DMS 273 treated with DMSO at 0.1 percent for 48 hours (cell line): ENCODE measurements at regions not wholly inside any gene's neighbourhood (a gene's known extent, or its start where the extent isn't known, plus 50 kb on each side); places are given as distances from the start of the nearest gene placed in this dataset.

Experiments used
- DNase-seq: peaks from one replicate; lab custom pipeline; 2025; lab: John Stamatoyannopoulos, UW

DNA sequence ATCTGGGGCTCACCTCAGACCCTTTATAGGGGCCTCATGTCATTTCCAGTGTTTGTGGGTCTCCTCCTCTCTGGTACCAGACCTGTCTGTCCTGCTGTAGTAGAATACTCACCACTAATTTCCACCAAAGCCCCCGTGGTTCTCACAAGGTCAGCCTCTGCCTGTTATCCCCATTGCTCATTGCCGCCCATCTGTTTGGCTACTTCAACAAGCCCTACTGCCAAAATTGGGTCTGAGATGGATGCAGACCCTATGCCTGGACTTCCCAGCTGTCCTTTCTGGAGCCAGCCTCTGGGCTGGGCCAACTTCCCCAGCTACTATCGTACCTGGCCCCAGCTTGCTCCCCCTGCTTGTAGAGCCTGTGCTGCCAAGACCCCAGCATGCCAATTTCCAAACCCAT is 152.1 kb upstream of the ISX start:
- no peak for DNase-seq

DNA sequence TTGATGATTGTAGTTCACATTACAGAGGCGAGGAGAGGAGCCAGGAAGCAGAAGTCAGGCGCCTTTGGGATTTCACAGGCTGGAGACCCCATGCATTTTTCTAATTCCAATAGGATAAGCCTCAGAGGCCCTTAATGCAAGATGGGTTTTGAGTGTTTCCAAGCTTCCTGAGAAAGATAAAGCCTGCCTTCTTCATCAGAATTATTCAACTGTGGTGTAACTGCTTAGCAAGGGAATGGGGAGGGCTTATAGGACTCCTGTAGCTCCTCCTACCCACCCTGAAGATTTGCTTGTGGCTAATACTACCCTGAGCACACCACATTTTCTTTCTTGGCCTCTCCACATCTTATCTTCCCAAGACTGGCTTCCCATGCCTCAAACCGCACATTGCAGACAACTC is 151.1 kb upstream of the ISX start:
- DNase-seq: no peak

DNA sequence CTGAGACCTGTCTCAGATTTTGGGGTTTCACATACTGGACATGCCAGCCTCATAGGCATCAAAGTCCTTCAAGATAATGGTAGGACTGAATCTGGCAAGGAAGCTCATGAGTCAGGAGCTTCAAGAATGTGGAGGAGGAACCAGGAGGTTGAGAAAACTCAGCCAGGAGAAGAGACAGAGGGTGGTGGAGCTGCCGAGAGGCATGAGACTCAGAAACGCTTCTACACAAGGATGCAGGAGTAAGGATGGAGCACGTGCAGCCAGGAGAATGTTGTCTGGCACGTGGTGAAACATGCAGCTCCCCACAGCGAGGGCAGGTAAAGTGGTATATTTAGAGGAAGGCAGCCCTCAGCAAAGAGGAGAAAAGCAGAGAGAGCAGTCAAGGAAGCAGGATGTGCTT is 148.7 kb upstream of the ISX start:
- DNase-seq: no peak

DNA sequence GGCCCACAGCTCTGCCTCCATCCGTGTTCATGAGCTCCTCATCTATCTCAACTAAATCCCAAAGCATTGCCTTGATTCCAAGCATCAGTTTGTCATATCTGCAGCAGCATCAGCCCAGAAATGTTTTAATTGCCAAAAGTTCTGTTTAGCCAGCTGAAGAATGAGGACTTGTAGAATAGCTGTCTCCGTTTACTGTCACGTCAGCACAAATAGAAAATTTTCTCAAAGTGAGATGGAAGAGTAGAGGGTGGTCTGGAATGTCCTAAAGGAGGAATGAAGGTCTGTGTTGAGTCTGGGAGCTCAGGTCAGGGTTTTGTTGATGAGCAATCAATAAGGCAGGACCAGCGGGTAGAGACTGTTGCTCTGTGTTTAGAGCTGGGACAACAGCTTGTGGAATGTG is 134.9 kb upstream of the ISX start:
- DNase-seq: no peak

DNA sequence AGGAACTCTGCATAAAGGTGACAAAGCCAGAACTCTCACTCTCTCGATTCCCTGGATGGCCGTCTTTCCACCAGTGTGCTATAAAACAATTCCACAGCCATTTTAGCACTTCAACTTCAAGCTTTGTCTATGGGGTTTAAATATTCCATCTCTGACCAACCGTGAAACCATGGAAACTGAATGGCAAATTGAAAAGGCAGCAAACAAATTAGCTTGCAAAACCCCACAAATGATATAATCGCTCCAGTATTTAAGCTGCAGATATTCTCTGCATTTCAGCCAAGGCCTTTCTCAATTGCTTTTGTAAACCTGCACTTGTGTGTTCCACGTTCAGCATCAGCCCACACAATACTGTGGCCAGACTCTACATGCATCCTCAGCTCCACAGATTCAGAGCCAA is 131.7 kb upstream of the ISX start:
- no peak for DNase-seq

DNA sequence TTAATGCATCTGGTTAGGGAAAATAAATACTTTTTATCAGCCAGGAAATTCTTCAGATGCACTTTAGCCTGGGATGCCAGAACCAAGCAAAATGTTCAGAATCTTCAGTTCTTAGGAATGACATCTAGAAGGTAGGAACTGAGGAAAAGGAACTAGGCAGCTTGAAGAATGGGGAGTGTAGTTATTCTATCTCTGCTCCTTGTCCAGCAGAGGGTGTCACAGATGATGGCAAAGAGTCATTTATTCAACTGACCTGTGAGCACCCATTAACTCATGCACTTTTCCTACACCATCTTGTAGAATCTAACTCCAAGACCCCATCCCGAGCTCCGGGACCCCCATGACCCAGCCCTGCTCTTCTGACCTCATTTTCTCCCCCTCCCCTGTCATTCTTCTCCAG is 122.1 kb upstream of the ISX start:
- no peak for DNase-seq

DNA sequence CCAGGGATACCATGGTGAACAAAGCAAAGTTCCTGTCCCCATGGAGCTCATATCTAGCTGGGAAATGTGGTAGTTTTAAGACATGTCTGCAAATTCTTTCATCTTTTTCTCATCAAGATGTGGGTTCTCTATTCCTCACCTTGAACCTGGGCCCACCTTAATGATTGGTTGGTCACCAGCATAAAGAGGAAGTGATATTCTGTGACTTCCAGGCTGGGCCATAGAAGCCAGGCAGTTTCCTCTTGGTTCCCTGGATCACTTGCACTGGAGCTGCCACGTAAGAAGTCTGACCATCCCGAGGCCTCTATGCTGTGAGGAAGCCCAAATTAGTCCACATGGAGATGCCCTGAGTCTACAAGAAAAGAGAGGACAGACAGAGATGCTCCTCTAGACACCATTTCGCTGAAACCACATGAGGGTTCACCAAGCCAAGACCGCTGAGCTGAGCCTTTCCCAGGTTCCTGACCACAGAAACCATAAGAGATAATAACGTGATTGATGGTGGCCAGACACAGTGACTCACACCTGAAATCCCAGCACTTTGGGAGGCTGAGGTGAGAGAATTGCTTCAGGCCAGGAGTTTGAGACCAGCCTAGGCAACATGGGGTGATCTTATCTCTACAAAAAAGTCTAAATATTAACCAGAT is 119.5 kb upstream of the ISX start:
- no peak for DNase-seq

DNA sequence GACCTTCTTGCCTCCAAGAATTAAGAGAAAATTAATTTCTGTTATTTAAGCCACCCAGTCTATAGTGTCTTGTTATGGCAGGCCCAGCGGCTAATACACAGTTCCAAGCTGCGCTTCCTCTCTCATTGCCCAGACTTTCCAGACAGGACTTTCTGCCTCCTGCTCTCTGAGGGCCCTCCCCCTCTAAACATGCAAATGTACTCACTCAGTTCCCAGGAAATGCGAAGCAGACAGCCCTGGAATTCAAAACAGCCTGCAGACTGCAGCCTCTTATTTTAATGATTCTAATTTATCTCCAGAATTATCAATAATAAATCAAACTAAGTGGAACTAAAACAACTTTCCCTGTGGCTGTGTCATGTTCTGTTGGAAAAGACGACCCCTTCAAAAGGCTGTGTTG is 115.5 kb upstream of the ISX start:
- DNase-seq: no peak

DNA sequence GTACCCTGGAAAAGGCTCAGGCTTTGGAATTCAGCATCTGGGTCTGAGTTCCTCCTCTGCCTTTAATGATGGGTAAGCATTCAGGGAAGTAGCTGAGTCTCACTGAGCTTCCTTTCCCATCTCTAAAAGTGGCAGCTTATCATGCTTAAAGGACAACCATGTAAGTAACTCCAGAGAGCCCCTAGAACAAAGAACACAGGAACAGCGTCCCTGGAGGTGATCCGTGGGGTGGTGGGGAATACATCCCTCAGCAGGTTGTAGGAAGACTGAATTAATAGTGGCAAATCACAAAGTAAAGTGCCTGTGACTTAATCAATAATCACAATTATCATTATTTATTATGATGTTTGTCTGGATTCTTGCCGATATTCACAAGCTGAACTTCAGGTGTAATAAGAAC is 114.7 kb upstream of the ISX start:
- no peak for DNase-seq

DNA sequence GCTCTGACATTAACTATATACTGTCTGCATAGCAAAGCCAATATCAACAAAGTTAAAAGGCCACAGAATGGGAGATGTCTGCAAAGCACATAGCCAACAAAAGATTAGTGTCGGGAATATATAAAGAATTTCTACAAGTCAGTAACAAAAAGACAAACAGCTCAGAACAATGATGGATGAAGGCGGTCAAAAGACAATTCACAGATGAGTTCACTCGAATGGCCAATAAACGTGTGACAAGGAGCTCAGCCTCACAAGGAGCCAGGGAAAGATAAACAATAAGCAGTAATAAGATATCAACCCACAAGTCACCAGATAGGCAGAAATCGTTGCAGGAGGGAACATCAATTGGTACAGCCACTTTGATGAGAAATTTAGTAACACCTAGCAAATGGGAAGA is 106.0 kb upstream of the ISX start:
- no peak for DNase-seq

DNA sequence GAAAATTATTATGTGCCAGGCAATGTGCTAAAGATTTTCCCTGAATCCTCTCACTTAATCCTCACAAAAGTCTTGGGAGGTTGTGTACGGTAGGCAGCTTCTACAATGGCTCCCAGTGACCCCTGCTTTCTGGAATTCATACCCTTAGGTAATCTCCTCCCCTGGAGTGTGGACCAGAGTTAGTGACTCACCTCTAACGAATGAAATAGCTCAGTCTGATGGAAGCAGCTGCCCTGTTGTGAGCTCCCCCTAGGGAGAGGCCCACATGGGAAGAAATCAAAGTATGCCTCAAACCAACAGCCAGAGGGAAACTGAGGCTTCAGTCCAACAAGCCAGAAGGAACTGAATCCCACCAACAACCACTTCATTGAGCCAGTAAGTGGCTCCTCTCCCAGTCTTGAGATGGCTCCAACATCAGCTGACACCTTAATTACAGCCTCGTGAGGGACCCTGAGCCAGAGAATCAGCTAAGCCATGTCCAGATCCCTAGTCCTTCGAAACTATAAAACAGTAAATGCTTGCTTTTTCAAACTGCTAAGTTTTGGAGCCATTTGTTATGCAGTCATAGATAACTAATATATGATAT is 98.9 kb upstream of the ISX start:
- DNase-seq: no peak

DNA sequence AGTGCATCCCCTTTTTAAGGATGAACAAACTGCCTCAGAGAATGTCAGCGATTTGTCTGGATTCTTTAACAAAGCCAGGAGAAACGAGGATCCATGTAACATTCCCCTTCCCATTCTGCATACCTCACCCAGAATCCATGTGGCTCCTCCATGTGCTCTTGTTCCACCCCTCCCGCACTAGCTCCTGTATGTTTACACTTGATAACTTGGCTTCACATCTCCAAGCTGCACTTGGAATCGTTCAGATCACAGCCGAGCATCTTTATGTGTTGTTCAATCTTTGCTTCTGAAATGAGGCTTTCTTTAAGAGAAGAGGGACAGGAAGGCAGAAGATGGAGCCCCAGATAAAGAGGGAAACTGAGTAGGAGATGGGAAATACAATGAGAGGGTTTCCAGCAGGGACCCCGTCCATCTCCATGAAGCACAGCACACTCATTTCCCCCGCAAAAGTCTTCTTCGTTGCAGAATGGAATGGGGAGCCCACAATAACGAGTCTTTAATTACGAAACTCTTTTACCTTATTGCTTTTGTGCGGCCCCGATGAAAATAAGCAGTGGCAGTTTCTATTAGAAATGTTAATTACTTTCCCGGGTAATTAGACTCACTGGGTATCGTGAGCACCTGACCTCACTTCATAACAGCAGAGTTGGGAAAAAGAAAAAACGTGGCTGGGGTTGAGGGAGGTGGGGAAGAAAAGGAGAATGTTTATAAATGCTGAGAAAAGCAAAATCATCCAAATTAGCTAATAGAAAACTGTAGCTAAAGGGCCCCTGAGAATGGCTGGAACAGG is 96.8 kb upstream of the ISX start:
- DNase-seq: no peak

DNA sequence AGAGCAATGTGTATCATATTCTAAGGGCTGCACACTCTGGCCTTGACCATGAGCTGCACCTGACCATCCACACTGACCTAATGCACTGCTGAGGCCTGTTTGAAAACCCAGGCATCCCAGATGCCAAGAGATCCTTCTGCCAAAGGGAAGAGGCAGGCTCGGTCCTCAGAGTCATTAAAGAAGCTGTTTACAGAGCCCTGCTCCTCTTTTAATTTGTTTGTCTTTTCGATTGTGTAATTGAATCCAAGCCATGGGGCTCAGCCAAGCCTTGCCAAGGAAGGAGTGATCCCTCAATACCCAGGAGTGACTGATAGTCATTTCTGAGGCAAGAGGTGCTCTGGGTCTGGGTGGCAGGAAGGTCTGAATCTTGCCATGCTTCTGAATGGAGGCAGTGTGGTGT is 94.5 kb upstream of the ISX start:
- no peak for DNase-seq

DNA sequence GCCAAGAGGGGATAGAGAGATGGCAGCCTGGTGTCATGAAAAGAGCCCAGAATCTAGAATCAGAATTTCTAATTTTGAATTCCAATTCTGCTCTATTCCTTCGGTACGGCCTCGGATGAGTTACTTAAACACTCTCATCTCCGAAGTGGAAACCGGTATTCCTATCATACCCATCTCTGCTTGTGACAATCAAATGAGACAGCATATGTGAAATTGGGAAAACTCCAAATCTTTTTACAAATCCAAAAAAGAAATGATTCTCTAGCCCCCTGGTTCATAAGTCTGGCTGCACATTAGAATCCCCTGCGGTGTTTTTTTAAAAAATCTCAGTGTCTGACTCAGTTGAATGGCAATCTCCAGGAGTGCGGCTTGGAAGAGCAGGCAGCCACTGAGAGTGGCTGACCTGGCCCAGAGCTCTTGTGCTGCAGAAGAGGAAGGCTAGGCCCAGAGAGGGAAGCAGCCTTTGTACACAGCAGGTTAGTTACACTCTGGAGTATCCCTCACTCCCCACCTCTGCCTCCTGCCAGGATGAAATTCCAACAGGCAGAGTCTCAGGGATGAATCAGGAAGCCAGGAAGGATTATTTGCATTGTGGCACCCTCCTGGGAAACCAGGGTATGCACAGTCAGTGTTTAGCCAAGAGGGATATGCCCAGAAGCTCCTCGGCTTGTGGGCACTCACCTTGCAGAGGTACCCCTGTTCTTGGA is 93.6 kb upstream of the ISX start:
- no peak for DNase-seq

DNA sequence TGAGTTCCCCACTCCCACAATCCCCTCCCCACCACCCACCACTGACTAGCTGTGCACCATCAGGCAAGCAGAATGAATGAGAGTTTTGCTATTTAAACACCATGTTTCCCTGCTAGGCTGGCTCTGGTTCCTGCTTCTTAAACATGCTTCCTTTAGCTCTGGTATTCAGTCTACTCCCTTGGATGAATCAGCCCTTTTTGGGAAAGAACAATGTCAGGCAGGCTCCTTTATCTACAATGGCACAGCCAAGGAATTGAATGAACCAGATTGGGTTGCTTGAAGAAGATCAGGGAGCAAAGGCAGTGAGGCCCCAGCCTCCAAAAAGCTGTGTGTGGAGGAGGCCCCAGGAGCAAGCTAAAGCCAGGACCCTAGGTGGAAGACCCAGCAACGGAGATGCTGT is 92.9 kb upstream of the ISX start:
- DNase-seq: no peak

DNA sequence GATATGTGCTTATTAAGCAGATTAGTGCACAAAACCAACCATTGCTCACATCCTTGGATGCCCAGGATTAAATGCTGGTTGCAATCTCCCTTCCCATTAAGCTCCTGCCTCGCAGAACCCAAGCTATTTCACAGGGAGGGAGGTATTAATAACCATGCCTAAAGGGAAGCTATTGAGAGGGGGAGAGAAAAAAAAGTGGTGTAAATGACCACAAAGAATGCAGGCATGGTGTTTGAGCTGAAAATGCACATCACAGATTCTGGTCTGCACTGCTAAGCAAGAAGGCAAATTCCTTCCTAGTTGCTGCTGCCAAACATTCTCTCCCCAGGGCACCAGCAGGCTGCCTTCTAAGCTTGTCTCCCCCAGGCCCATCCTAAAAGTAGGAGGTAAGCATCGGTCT is 92.0 kb upstream of the ISX start:
- no peak for DNase-seq

DNA sequence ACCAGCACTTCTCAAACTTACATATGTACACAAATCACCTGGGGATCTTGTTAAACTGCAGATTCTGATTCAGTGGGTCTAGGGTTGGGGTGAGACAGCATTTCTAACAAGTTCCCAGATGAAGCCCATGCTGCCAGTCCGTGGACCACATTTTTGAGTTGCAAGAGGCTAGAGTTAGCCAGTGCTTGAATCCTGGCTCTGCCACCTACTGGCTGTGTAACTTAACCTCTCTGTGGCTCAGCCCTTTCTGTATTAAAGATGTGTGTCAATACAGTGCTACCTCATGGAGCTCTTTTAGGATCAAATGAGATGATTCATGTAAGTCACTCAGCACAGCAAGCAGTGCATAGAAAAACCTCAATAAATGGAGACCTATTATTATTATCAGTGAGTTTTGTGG is 90.2 kb upstream of the ISX start:
- DNase-seq: no peak

DNA sequence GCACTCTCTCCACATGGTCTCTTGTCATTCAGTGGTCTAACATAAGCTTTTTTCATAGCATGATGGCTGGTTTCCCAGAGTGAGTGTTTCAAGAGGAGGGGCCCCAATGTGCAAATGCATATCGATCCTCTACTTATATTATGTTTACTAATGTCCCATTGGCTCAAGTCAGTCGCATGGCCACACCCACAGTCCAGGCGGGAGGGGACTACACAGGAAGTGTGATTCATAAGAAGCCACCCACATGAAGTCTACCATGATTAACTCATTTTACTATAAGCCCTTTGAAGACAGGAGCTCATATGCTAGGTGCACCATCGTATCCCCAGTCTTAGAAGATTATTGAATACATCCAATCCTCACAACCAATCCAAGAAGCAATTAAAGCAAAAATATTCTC is 89.5 kb upstream of the ISX start:
- no peak for DNase-seq

DNA sequence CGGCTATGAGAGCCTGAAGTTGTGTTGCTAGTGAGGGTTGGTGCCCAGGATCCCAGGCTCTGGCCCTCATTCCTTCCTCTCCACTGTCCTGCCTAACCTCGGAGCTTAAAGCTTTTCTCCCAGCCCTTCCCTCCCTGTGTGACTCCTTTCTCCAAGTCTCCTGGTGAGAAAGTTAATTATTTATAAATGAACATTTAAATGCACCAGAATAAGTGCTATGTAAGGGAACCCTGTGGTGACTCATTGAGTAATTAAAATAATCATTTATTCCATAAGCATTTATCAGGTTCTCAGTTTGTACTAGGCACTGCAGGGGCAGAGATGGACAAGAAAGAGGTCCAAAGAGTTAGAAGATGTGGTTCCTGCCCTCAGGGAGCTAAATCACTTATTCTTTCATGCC is 89.1 kb upstream of the ISX start:
- no peak for DNase-seq

DNA sequence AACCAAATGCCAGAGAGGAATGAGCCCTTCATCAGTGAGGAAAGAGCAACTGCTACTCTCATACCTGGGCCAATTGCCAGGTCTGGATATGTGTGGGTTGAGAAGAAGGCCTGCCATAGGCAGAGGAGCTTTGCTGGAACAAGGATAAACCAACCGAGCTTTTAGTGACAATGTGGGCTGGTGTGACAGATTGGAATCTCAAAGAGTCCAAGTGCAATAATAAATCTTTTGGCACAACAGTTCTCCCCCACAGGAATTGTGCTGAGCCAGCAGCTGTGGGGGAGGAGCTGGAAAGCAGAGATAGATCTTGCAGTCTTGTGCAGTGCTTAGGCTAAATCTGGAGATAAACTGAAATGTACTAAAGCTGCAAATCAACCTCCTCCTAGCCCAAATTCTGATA is 79.4 kb upstream of the ISX start:
- no peak for DNase-seq

DNA sequence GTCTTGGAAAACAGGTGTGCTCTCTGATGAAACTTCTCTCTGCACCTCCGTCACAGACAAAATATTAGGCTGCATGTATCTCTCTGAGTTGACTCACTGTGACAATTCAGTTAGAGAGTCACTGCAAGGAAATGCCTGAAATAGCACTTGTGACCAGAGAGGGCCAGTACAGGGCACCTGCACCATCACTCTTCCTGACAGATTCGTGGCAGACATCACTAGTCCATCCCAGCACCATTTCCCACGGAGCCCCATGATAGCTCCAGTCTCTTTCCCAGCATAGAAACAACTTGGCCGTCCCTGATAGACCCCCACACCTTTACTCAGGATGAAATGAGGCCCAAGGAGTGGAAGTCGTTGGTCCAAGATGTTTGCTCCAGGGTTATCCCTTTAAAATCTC is 73.3 kb upstream of the ISX start:
- no peak for DNase-seq

DNA sequence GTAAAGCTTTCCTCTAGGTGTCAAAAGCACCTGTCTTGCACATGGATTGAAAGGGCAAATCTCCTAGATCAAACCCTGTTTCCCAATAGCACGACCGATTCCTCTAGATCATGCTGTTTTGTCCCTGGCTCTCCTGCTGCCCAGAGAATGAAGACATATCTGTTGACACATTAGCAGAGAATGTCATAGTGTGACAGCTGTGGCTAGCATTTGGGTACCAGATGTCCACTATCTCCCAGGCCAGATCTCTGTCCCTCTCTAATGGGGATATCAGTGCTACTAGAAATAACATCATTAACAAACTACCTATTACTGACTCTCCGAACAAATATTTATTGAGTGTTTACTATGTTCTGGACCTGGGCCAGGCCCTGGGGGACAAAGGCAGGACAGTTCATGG is 72.4 kb upstream of the ISX start:
- DNase-seq: no peak

DNA sequence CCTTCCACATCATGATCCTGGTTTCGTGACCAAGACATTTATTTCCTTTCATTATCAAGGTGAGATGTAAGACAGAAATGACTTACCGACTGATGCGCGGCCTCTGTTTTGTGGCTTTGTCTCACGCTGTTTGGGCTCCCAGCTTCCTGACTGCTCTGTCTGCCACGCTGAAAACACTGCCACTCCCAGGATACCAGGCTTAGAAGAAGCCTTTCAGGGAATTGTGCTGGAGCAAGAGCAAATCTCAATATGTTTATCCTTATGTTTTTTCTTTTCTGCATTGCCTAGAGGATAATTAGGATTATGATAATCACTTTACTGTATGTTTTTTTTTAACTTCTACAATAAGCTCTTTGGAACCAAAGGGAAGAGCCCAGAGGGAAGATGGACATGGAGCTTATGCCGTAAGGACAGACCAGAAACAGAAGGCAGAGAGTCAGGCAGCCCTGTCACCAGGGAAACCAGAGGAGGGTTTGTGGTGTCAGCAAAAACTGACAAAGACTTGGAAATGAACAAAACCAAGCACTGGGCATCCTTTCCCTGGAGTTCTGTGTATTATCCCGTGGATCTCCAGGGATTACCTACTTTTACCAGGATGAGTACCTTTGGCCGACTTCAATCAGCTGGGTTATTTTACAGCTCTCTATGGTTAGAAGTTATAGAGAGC is 68.2 kb upstream of the ISX start:
- no peak for DNase-seq
